ENCODE measurements at regions not wholly inside any gene's neighbourhood (a gene's known extent, or its start where the extent isn't known, plus 50 kb on each side); places are given as distances from the start of the nearest gene placed in this dataset.
A peak's percentile ranks its signal among the peaks of the same experiment; 100 is the strongest.

DNA sequence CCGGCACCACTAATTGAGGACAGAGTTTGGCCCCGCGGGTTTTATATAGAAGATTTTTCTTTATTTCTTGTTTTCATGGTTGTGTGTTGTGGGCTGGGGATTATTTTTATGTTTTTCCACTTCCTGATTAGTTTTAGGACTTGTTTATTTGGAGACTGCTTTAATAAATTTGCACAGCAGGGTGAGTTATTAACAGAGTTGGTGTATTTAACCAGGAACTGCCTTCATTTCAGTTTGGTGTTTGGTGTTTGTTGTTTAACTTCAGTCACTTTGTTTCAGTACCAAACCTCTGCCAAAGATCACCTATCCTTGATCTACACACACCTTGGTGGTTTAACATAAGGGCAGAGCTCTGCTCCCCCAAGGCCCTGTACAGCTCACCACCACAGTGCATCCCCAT, 103.5 kb upstream of the LMO4 start:
- Histone ChIP-seq H3K27ac (ENCODE audit: low read depth in 1 of 2, low read length in 2 of 2) (no peak overlapping the region), H3K36me3 (ENCODE audit: control insufficient read depth in 1 of 2, insufficient read depth in 2 of 2, low read length in 1 of 2) (no peaks in the 10 kb centered on the region), H3K9me3 (ENCODE audit: control insufficient read depth, low read length) (no peaks in the 10 kb centered on the region), H3K4me1 (ENCODE audit: control insufficient read depth in 1 of 2, insufficient read depth in 2 of 2, low read length in 2 of 2) (no peaks in the 10 kb centered on the region), H3K27me3 (ENCODE audit: control insufficient read depth in 1 of 2, insufficient read depth in 2 of 2, low read length in 1 of 2) (no peaks in the 10 kb centered on the region), H3K4me3 (ENCODE audit: low read length in 2 of 2) (no peak overlapping the region)
- intact Hi-C loops (cut with DNase I): no loop called here
- WGBS, 2 donors: 96 to 98% methylated on average over 3 of the region's 3 CpGs
- DNase-seq (no peak), ATAC-seq (ENCODE audit: low FRiP score) (no peak)

DNA sequence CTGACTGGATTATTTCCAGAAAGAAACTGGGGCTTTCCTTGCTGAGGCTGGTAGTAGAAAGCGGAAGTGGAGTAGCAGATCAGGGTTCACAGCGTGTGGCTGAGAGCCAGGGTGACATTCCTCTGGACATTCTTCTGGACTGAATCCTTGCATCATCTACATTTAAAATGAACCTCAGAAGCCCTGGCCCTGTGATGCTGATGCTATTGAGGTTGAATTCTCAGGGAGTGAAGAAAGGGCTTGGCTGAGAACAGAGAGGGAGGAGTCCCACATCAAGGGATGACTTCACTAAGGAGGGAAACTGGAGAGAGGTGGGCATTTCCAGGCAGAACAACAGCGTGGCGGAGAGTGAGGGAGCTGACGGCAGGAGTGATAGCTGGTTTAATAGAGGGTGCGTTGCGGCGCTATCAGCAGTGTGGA, 102.3 kb upstream of the LMO4 start:
- peak; percentile 89 to 92 for DNase-seq
- intact Hi-C loops (cut with DNase I): no loop called here
- no peaks in the 10 kb centered on the region for H3K36me3 ChIP-seq (ENCODE audit: control insufficient read depth in 1 of 2, insufficient read depth in 2 of 2, low read length in 1 of 2)
- H3K27me3 ChIP-seq (ENCODE audit: control insufficient read depth in 1 of 2, insufficient read depth in 2 of 2, low read length in 1 of 2): no peaks in the 10 kb centered on the region
- ATAC-seq (ENCODE audit: low FRiP score): peak; percentile 67
- no peaks in the 10 kb centered on the region for H3K4me1 ChIP-seq (ENCODE audit: control insufficient read depth in 1 of 2, insufficient read depth in 2 of 2, low read length in 2 of 2)
- 28 to 29% methylated on average over 8 of the region's 8 CpGs for WGBS, 2 donors
- no peaks in the 10 kb centered on the region for H3K9me3 ChIP-seq (ENCODE audit: control insufficient read depth, low read length)
- H3K27ac ChIP-seq (ENCODE audit: low read depth in 1 of 2, low read length in 2 of 2): no peak overlapping the region
- H3K4me3 ChIP-seq (ENCODE audit: low read length in 2 of 2): no peak overlapping the region

DNA sequence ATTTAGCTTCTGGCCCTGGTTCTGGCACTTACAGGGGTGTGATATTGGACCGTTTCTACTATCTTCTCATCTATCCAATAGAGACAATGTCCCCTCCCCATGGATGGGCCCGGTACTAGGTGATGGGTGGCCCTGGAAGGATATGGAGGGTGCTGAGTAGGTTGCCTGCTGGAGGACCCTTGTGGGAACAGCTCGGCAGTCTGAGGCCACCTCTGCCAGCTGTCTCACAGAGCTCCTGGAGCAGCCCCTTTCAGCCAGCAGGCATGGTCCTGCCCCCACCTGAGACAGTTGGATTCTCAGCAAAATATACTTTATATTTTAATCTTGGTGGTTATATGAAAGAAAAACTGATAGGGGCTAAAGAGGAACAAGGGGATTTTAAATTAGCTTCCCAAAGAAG, 101.0 kb upstream of the LMO4 start:
- no peak for DNase-seq
- Histone ChIP-seq H3K27me3 (ENCODE audit: control insufficient read depth in 1 of 2, insufficient read depth in 2 of 2, low read length in 1 of 2) (no peaks in the 10 kb centered on the region), H3K9me3 (ENCODE audit: control insufficient read depth, low read length) (no peaks in the 10 kb centered on the region), H3K36me3 (ENCODE audit: control insufficient read depth in 1 of 2, insufficient read depth in 2 of 2, low read length in 1 of 2) (no peaks in the 10 kb centered on the region), H3K4me3 (ENCODE audit: low read length in 2 of 2) (no peak overlapping the region), H3K4me1 (ENCODE audit: control insufficient read depth in 1 of 2, insufficient read depth in 2 of 2, low read length in 2 of 2) (no peaks in the 10 kb centered on the region), H3K27ac (ENCODE audit: low read depth in 1 of 2, low read length in 2 of 2) (no peak overlapping the region)
- intact Hi-C loops (cut with DNase I): no loop called here
- ATAC-seq (ENCODE audit: low FRiP score): no peak
- WGBS, 2 donors: 87 to 95% methylated on average over 3 of the region's 3 CpGs

DNA sequence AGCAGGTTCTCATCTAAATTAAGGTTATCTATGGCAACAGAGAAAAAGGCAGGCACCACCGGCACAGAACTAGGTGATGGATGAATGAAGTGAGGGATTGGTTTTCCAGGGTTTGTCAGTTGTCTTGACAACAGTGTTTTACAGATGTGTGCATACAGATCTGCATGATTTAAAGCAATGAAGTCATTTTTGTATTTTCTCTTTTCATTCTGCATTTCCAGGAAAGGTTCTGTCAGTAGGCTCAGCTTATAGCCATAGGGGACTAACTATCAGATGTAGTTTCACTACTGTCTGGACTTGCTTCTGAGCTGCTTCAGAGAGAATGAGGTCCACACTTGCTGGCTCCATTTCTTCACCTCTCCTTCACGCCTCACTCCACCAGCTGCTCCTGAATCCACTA, 98.2 kb upstream of the LMO4 start:
- H3K9me3 ChIP-seq (ENCODE audit: control insufficient read depth, low read length): no peaks in the 10 kb centered on the region
- DNase-seq (no peak), ATAC-seq (ENCODE audit: low FRiP score) (no peak)
- no peak overlapping the region for H3K4me3 ChIP-seq (ENCODE audit: low read length in 2 of 2)
- 79 to 88% methylated on average over 2 of the region's 2 CpGs for WGBS, 2 donors
- H3K27ac ChIP-seq (ENCODE audit: low read depth in 1 of 2, low read length in 2 of 2): no peak overlapping the region
- no peaks in the 10 kb centered on the region for H3K4me1 ChIP-seq (ENCODE audit: control insufficient read depth in 1 of 2, insufficient read depth in 2 of 2, low read length in 2 of 2)
- H3K27me3 ChIP-seq (ENCODE audit: control insufficient read depth in 1 of 2, insufficient read depth in 2 of 2, low read length in 1 of 2): no peaks in the 10 kb centered on the region
- intact Hi-C loops (cut with DNase I): no loop called here
- H3K36me3 ChIP-seq (ENCODE audit: control insufficient read depth in 1 of 2, insufficient read depth in 2 of 2, low read length in 1 of 2): no peaks in the 10 kb centered on the region

DNA sequence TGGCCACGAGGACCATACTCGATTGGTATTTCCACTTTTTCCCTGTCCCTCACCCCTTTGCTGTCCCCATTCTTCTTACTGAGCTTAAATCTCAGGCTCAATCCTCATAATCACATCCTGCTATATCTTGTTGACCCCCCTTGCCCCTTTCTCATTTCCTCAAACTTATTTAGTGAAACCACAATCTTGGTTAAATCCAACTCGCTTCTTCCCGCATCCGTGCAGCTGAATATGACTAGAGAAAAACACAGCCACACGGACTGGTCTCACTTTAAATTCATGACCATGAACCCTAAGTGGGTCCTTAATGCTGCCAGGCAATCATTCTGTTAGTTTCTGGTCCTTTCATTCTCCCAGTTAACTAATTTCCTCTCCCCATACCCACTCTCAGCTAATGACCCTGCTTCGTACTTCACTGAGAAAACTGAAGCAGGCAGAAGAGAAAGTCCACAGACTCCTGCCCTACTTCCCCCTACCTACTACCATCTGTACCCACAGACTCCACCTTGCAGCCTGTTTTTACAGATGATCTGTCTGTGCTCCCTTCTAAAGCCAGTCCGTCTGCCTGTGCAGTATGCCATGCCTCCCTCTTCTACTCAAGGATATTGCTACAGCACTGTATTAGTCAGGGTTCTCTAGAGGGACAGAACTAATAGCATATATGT, 96.8 kb upstream of the LMO4 start:
- intact Hi-C loops (cut with DNase I): no loop called here
- no peaks in the 10 kb centered on the region for H3K27me3 ChIP-seq (ENCODE audit: control insufficient read depth in 1 of 2, insufficient read depth in 2 of 2, low read length in 1 of 2)
- H3K4me1 ChIP-seq (ENCODE audit: control insufficient read depth in 1 of 2, insufficient read depth in 2 of 2, low read length in 2 of 2): no peaks in the 10 kb centered on the region
- no peak for DNase-seq
- H3K9me3 ChIP-seq (ENCODE audit: control insufficient read depth, low read length): no peaks in the 10 kb centered on the region
- no peak overlapping the region for H3K4me3 ChIP-seq (ENCODE audit: low read length in 2 of 2)
- no peaks in the 10 kb centered on the region for H3K36me3 ChIP-seq (ENCODE audit: control insufficient read depth in 1 of 2, insufficient read depth in 2 of 2, low read length in 1 of 2)
- no peak for ATAC-seq (ENCODE audit: low FRiP score)
- 90 to 91% methylated on average over 8 of the region's 8 CpGs for WGBS, 2 donors
- no peak overlapping the region for H3K27ac ChIP-seq (ENCODE audit: low read depth in 1 of 2, low read length in 2 of 2)

DNA sequence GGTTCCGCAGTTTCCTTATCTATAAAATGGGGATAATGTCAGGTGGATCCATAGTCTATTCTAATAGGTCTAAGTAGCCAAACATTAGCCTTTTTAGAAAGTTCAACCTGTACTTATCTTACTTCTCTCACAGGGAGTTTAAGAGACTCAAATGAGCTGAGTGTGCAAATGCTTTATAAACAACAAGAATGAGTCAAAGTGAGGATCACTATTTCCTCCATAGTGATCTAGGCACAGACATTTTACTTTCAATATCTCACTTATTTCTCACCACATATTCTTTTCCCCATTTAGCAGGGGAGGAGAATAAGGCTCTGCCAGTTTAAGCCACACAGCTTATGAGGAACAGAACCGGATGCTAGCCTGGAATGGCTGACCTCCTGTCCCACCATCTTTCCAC, 92.1 kb upstream of the LMO4 start:
- no peak overlapping the region for H3K4me3 ChIP-seq (ENCODE audit: low read length in 2 of 2)
- intact Hi-C loops (cut with DNase I): no loop called here
- peaks cover 3% of the 10 kb centered on the region for H3K9me3 ChIP-seq (ENCODE audit: control insufficient read depth, low read length)
- 81 to 92% methylated on average over 2 of the region's 2 CpGs for WGBS, 2 donors
- peaks cover 0 to 2% of the 10 kb centered on the region in 2 donors for H3K27me3 ChIP-seq (ENCODE audit: control insufficient read depth in 1 of 2, insufficient read depth in 2 of 2, low read length in 1 of 2)
- no peak for DNase-seq
- no peaks in the 10 kb centered on the region for H3K4me1 ChIP-seq (ENCODE audit: control insufficient read depth in 1 of 2, insufficient read depth in 2 of 2, low read length in 2 of 2)
- ATAC-seq (ENCODE audit: low FRiP score): no peak
- peaks cover 0 to 3% of the 10 kb centered on the region in 2 donors for H3K36me3 ChIP-seq (ENCODE audit: control insufficient read depth in 1 of 2, insufficient read depth in 2 of 2, low read length in 1 of 2)
- H3K27ac ChIP-seq (ENCODE audit: low read depth in 1 of 2, low read length in 2 of 2): no peak overlapping the region

DNA sequence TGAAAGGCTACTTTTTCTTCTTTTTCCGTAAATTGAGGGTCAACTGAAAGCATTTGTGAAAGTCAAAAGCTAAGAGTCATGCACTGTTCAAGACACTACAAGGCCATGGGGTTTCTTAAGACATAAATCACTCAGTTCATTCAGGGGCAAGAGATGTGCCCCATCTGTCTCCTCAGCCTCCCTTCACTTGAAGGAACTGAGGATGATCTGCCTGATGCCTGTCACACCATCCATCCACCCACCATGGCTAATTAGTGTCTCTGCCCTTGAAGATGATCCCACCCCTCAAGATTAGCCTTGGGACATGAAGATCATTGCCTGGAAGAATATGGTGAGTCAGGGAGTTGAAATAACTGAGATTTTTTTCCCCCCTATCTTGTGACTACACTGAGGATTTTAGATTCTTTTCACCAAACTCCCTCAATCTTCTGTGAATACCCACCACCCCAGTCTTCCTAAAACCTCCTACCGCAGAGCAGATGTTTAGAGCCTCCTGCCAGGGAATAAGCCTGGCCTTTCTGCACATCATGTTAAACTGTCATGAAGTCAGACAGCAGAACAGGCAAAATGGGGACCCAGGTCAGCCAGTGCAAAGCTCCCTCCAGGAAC, 88.6 kb upstream of the LMO4 start:
- H3K27me3 ChIP-seq (ENCODE audit: control insufficient read depth in 1 of 2, insufficient read depth in 2 of 2, low read length in 1 of 2): peaks cover 0 to 2% of the 10 kb centered on the region in 2 donors
- peaks cover 3% of the 10 kb centered on the region for H3K9me3 ChIP-seq (ENCODE audit: control insufficient read depth, low read length)
- no peak overlapping the region for H3K27ac ChIP-seq (ENCODE audit: low read depth in 1 of 2, low read length in 2 of 2)
- DNase-seq: no peak
- 93% methylated on average over 2 of the region's 2 CpGs for WGBS, 2 donors
- intact Hi-C loops (cut with DNase I): no loop called here
- H3K4me1 ChIP-seq (ENCODE audit: control insufficient read depth in 1 of 2, insufficient read depth in 2 of 2, low read length in 2 of 2): no peaks in the 10 kb centered on the region
- no peak for ATAC-seq (ENCODE audit: low FRiP score)
- peaks cover 0 to 3% of the 10 kb centered on the region in 2 donors for H3K36me3 ChIP-seq (ENCODE audit: control insufficient read depth in 1 of 2, insufficient read depth in 2 of 2, low read length in 1 of 2)
- no peak overlapping the region for H3K4me3 ChIP-seq (ENCODE audit: low read length in 2 of 2)

DNA sequence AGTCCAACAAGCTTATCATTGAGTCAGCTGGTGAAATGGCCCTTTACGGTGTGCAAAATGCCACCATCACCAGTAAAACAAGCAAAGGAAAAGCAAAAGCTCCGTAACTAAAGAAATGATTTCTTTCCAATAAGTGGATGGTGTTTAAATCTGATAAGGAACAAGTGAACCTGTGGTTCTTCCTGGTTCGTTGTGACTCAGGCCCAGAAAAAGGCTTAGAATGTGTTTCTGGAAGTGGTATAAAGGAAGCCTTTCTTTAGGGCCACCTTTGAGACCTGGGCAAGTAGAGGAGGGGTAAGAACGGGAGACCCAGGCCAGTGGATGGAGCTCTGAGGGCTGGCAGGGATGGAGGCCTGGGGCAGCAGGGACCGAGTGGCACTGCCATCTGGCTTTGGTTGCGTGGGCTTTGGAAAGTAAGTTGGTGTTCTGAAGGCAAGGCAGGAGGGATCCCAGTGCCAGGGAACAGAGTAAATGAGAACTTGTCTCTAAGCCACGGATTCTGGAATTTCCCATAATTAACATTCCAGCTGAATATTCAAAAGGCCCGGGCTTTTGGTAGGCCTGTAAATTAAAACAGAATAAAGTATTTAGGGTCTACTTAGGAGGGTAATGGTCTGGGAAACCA, 87.9 kb upstream of the LMO4 start:
- intact Hi-C loops (cut with DNase I): no loop called here
- Histone ChIP-seq H3K36me3 (ENCODE audit: control insufficient read depth in 1 of 2, insufficient read depth in 2 of 2, low read length in 1 of 2) (peaks cover 0 to 3% of the 10 kb centered on the region in 2 donors), H3K4me3 (ENCODE audit: low read length in 2 of 2) (no peak overlapping the region), H3K9me3 (ENCODE audit: control insufficient read depth, low read length) (peaks cover 3% of the 10 kb centered on the region), H3K4me1 (ENCODE audit: control insufficient read depth in 1 of 2, insufficient read depth in 2 of 2, low read length in 2 of 2) (no peaks in the 10 kb centered on the region), H3K27ac (ENCODE audit: low read depth in 1 of 2, low read length in 2 of 2) (no peak overlapping the region), H3K27me3 (ENCODE audit: control insufficient read depth in 1 of 2, insufficient read depth in 2 of 2, low read length in 1 of 2) (peaks cover 0 to 2% of the 10 kb centered on the region in 2 donors)
- DNase-seq (no peak), ATAC-seq (ENCODE audit: low FRiP score) (no peak)
- 34 to 46% methylated on average over 8 of the region's 8 CpGs for WGBS, 2 donors

Data from aorta (tissue), 5 donors.